Astrocyte of the spinal cord (primary cell): ENCODE measurements at regions not wholly inside any gene's neighbourhood (a gene's known extent, or its start where the extent isn't known, plus 50 kb on each side); places are given as distances from the start of the nearest gene placed in this dataset.

Source experiments
- DNase-seq: peaks from one replicate; pipeline ENCODE4 v3.0.0; 2011; ENCODE audit warnings: low read depth, low spot score
- H3K4me3 ChIP-seq: 2 replicates; pipeline ENCODE4 v1.5.1; 2011; ENCODE audit warnings: low read depth, mild to moderate bottlenecking, low read length, moderate library complexity
- CTCF ChIP-seq: IDR thresholded peaks from 2 replicates; pipeline ENCODE4 v1.5.1; 2012; ENCODE audit warnings: low read depth, mild to moderate bottlenecking, low read length, inconsistent platforms
- in situ Hi-C: cut with HindIII; loops from 2 replicates; pipeline ENCODE4 v1.10.0; 2017; ENCODE audit warnings: low sequenced_read_pairs

GRCh38 chr1:166457700-166458099 lies 290.9 kb upstream of the FAM78B start:
- TF ChIP-seq CTCF: no peak
- no peak overlapping the region for H3K4me3 ChIP-seq
- no peak for DNase-seq
- in situ Hi-C loops: no loop called here

GRCh38 chr1:166464333-166464732 lies 297.5 kb upstream of the FAM78B start:
- no peak overlapping the region for H3K4me3 ChIP-seq
- DNase-seq: no peak
- in situ Hi-C loops: no loop called here
- TF ChIP-seq CTCF: no peak

GRCh38 chr1:166470014-166470413 lies 303.2 kb upstream of the FAM78B start:
- in situ Hi-C loops: no loop called here
- no peak overlapping the region for H3K4me3 ChIP-seq
- no peak for TF ChIP-seq CTCF
- no peak for DNase-seq

- in situ Hi-C loops: no loop called here
- no peak overlapping the region for H3K4me3 ChIP-seq
- DNase-seq: no peak
- no peak for TF ChIP-seq CTCF
Observed at GRCh38 chr1:166470441-166470840, 303.6 kb upstream of the FAM78B start.

- in situ Hi-C loops: no loop called here
- DNase-seq: no peak
- no peak for TF ChIP-seq CTCF
- no peak overlapping the region for H3K4me3 ChIP-seq
Observed at GRCh38 chr1:166471359-166471758, 304.6 kb upstream of the FAM78B start.

GRCh38 chr1:166479052-166479631 lies 312.3 kb upstream of the FAM78B start:
- in situ Hi-C loops: no loop called here
- no peak overlapping the region for H3K4me3 ChIP-seq
- peak; percentile 25 for DNase-seq
- peak; percentile 67 for TF ChIP-seq CTCF

GRCh38 chr1:166484471-166484870 lies 317.7 kb upstream of the FAM78B start:
- no peak for TF ChIP-seq CTCF
- DNase-seq: no peak
- H3K4me3 ChIP-seq: no peak overlapping the region
- in situ Hi-C loops: no loop called here
